GM12878 (cell line): ENCODE measurements at regions not wholly inside any gene's neighbourhood (a gene's known extent, or its start where the extent isn't known, plus 50 kb on each side); places are given as distances from the start of the nearest gene placed in this dataset.

Source experiments
- ATAC-seq: fragments of 200-7000 bp; cut with Tn5 transposase; 3 replicates; pipeline ENCODE4 v1.9.1; 2020; ENCODE audit warnings: mild to moderate bottlenecking, moderate library complexity
- BruUV-seq: library from RNA; stranded (reverse); fragments of 400-500 nt; replicated peaks from 2 replicates; lab custom pipeline; 2021; lab: Mats Ljungman, UMichigan
- CTCF ChIA-PET: fragments of 300-600 bp; sonication (Branson Sonifier 250); formaldehyde crosslinking; extraction: SDS; loops from one replicate; lab custom pipeline; 2021; ENCODE audit warnings: inconsistent platforms; lab: Yijun Ruan, JAX
- POLR2A ChIA-PET: fragments of 350-600 bp; formaldehyde crosslinking; extraction: SDS; loops from one replicate; lab custom pipeline; 2021; ENCODE audit warnings: inconsistent platforms; lab: Charles Lee
- RAD21 ChIA-PET: fragments of 300-600 bp; sonication (Branson Sonifier 250); formaldehyde crosslinking; loops from one replicate; lab custom pipeline; 2023; ENCODE audit warnings: antibody characterized with exemption; ENCODE audit not compliant: unreplicated experiment; lab: Charles Lee
- SMC1A ChIA-PET: fragments of 300-600 bp; sonication (Branson Sonifier 250); formaldehyde crosslinking; loops from one replicate; lab custom pipeline; 2023; ENCODE audit not compliant: unreplicated experiment, uncharacterized antibody; lab: Charles Lee
- DNase-seq: peaks from one replicate; pipeline ENCODE4 v3.0.0-alpha.2; 2011; ENCODE audit warnings: low read depth, low spot score
- FAIRE-seq: peaks from 3 replicates; lab custom pipeline; 2011; peaks lifted over from hg19 to GRCh38; lab: Jason Lieb, UNC
- H2AFZ ChIP-seq: 2 replicates; pipeline ENCODE4 v1.6.0; 2011; ENCODE audit warnings: low read depth, low read length, control low read depth; ENCODE audit not compliant: control insufficient read depth
- H3K27ac ChIP-seq: 2 replicates; pipeline ENCODE4 v1.5.1; 2011; ENCODE audit warnings: control low read depth; ENCODE audit not compliant: control insufficient read depth, insufficient read depth
- H3K27me3 ChIP-seq, 2 experiments: replicated peaks in 1 of 2; 2 replicates each; pipeline versions ENCODE4 v1.6.0 to v1.6.1; 2011; ENCODE audit warnings: low read length in 1 of 2; ENCODE audit not compliant: control insufficient read depth in 2 of 2, insufficient read depth in 2 of 2
- H3K36me3 ChIP-seq, 2 experiments: 2 replicates each; pipeline ENCODE4 v1.5.1; 2011; ENCODE audit warnings: low read length in 1 of 2; ENCODE audit not compliant: control insufficient read depth in 2 of 2, insufficient read depth in 2 of 2
- H3K4me1 ChIP-seq: 2 replicates; pipeline ENCODE4 v1.6.1; 2011; ENCODE audit warnings: mild to moderate bottlenecking, low read length, moderate library complexity, mixed read lengths; ENCODE audit not compliant: control insufficient read depth, insufficient read depth
- H3K4me2 ChIP-seq: 2 replicates; pipeline ENCODE4 v1.6.0; 2011; ENCODE audit warnings: control low read depth; ENCODE audit not compliant: control insufficient read depth, insufficient read depth
- H3K4me3 ChIP-seq: fragments of 200-600 bp; sonication (generic); 2 replicates; pipeline ENCODE4 v1.5.1; 2016
- H3K79me2 ChIP-seq: 2 replicates; pipeline ENCODE4 v1.6.0; 2011; ENCODE audit warnings: low read length; ENCODE audit not compliant: control insufficient read depth, insufficient read depth
- H3K9ac ChIP-seq: 2 replicates; pipeline ENCODE4 v1.8.0; 2011; ENCODE audit warnings: low read length, control low read depth, mixed read lengths; ENCODE audit not compliant: control insufficient read depth, insufficient read depth
- H3K9me3 ChIP-seq: replicated peaks from 3 replicates; pipeline ENCODE4 v1.5.1; 2011; ENCODE audit warnings: mild to moderate bottlenecking, low read length; ENCODE audit not compliant: control insufficient read depth, insufficient read depth
- H4K20me1 ChIP-seq: 2 replicates; pipeline ENCODE4 v1.6.0; 2011; ENCODE audit not compliant: control insufficient read depth, insufficient read depth
- BHLHE40 ChIP-seq, 2 experiments: fragments of 450-650 bp in 1 of 2; IDR thresholded peaks; 2 replicates each; pipeline ENCODE4 v1.6.1; 2011 to 2017; ENCODE audit warnings: low read depth in 2 of 2, borderline replicate concordance in 1 of 2, improper control_type of control experiment in 1 of 2, low read length in 1 of 2, mild to moderate bottlenecking in 1 of 2
- BMI1 ChIP-seq: fragments of 450-650 bp; IDR thresholded peaks from 2 replicates; pipeline ENCODE4 v1.6.1; 2016; ENCODE audit warnings: mild to moderate bottlenecking, moderate library complexity, borderline replicate concordance
- CREM ChIP-seq: IDR thresholded peaks from 2 replicates; pipeline ENCODE4 v1.6.1; 2014; ENCODE audit warnings: antibody characterized with exemption, low read depth
- EGR1 ChIP-seq, 2 experiments: IDR thresholded peaks; 1 replicate in 1 of 2; 2 replicates in 1 of 2; pipeline ENCODE4 v1.6.1; 2011 to 2012; ENCODE audit warnings: low read depth in 2 of 2, low read length in 2 of 2, borderline replicate concordance in 1 of 2, mild to moderate bottlenecking in 1 of 2, moderate library complexity in 1 of 2
- ETV6 ChIP-seq, 2 experiments: fragments of 450-650 bp in 1 of 2; IDR thresholded peaks in 1 of 2; conservative IDR thresholded peaks in 1 of 2; 2 replicates each; pipeline ENCODE4 v1.6.1; 2014; ENCODE audit warnings: antibody characterized with exemption in 1 of 2, borderline replicate concordance in 1 of 2, low read depth in 1 of 2, mild to moderate bottlenecking in 1 of 2, moderate library complexity in 1 of 2
- MEF2A ChIP-seq: IDR thresholded peaks from 2 replicates; pipeline ENCODE4 v1.6.1; 2011; ENCODE audit warnings: low read depth, mild to moderate bottlenecking, low read length, moderate library complexity; ENCODE audit not compliant: insufficient read depth
- MTA3 ChIP-seq: IDR thresholded peaks from 2 replicates; pipeline ENCODE4 v1.6.1; 2012; ENCODE audit warnings: low read length, inconsistent platforms, borderline replicate concordance
- NFYA ChIP-seq: IDR thresholded peaks from 2 replicates; pipeline ENCODE4 v1.6.1; 2011; ENCODE audit warnings: low read depth, mild to moderate bottlenecking, low read length, improper control_type of control experiment, borderline replicate concordance
- NFYB ChIP-seq: IDR thresholded peaks from 2 replicates; pipeline ENCODE4 v1.6.1; 2011; ENCODE audit warnings: low read depth, mild to moderate bottlenecking, low read length, improper control_type of control experiment, moderate library complexity; ENCODE audit not compliant: insufficient read depth
- PAX5 ChIP-seq: IDR thresholded peaks from 2 replicates; pipeline ENCODE4 v1.6.1; 2011; ENCODE audit warnings: low read depth, low read length, borderline replicate concordance
- POLR2AphosphoS5 ChIP-seq: IDR thresholded peaks from 2 replicates; pipeline ENCODE4 v1.6.1; 2011; ENCODE audit warnings: mild to moderate bottlenecking, low read length, inconsistent platforms
- POU2F2 ChIP-seq: IDR thresholded peaks from 3 replicates; pipeline ENCODE4 v1.6.1; 2011; ENCODE audit warnings: low read depth, mild to moderate bottlenecking, low read length, borderline replicate concordance
- RCOR1 ChIP-seq: conservative IDR thresholded peaks from 2 replicates; pipeline ENCODE4 v1.6.1; 2012; ENCODE audit warnings: low read depth, low read length, improper control_type of control experiment
- RELA ChIP-seq: fragments of 450-650 bp; IDR thresholded peaks from 2 replicates; pipeline ENCODE4 v1.8.0; 2014; ENCODE audit warnings: borderline replicate concordance; ENCODE audit not compliant: partially characterized antibody
- SMC3 ChIP-seq: IDR thresholded peaks from 2 replicates; pipeline ENCODE4 v1.6.1; 2011; ENCODE audit warnings: low read length, improper control_type of control experiment, borderline replicate concordance
- WRNIP1 ChIP-seq: IDR thresholded peaks from 2 replicates; pipeline ENCODE4 v1.6.1; 2011; ENCODE audit warnings: low read depth, low read length, improper control_type of control experiment, borderline replicate concordance
- in situ Hi-C: fragments of 300-500 bp; cut with MboI; formaldehyde crosslinking; loops from 9 replicates; pipeline ENCODE4 v1.14.3; 2018; ENCODE audit warnings: mixed read lengths
- intact Hi-C: fragments of 100-400 bp; cut with micrococcal nuclease; formaldehyde crosslinking; loops from one replicate; pipeline ENCODE4 v1.14.2; 2022; ENCODE audit not compliant: unreplicated experiment
- TF ChIP-seq, protein P1 (sequence below): IDR thresholded peaks from 2 replicates; pipeline ENCODE4 v1.6.1; 2011; ENCODE audit warnings: borderline replicate concordance, low read depth, mild to moderate bottlenecking, moderate library complexity, low read length; ENCODE audit not compliant: insufficient read depth, poor library complexity, severe bottlenecking
- TF ChIP-seq, protein P2 (sequence below): IDR thresholded peaks from 2 replicates; pipeline ENCODE4 v1.6.1; 2012; ENCODE audit warnings: low read depth, low read length, improper control_type of control experiment
- TF ChIP-seq, protein P3 (sequence below): fragments of 450-650 bp; IDR thresholded peaks from 2 replicates; pipeline ENCODE4 v1.6.1; 2017; ENCODE audit warnings: mild to moderate bottlenecking
- TF ChIP-seq, protein P4 (sequence below): fragments of 450-650 bp; IDR thresholded peaks from 2 replicates; pipeline ENCODE4 v1.6.1; 2017; ENCODE audit warnings: borderline replicate concordance

DNA sequence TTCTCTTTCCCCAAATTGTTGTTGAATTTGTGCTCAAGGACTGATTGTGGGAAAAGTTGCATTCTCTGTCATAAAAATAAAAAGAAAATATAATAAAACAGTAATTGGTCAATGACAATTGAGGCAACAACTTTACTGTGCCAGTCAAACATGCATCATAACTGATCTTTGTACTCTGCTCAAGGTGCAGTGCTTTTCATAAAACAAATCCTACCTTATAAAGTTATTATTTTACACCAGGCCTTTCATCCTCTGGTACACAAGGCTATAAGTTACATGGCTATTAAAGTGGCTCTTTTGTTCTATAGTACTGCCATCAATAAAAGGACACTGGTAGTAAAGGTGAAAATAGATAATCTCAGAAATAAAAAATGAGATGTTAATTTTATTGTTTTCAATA, 761.9 kb downstream of the SATB2 start:
- SMC1A ChIA-PET = interaction anchor here (2.0 to 5.0 kb wide), 4 partner anchors 11 to 79 kb away, joined by 6 to 69 read pairs (median 36); no protein-coding TSS in a partner anchor
- no peak for DNase-seq
- intact Hi-C loops = no loop called here
- TF ChIP-seq CREM (no peak), NFYA (no peak), EGR1 (IDR thresholded peaks at IDR 0.05; ENCODE audit: borderline replicate concordance in 1 of 2, low read depth in 2 of 2, low read length in 2 of 2) (no peak), PAX5 (no peak), NFYB (no peak), BMI1 (no peak), MTA3 (no peak), POLR2AphosphoS5 (no peak), SMC3 (no peak), BHLHE40 (IDR thresholded peaks at IDR 0.05; ENCODE audit: borderline replicate concordance in 1 of 2, low read depth in 2 of 2, low read length in 1 of 2) (no peak), MEF2A (no peak), POU2F2 (no peak), RELA (no peak), RCOR1 (no peak), WRNIP1 (no peak), ETV6 (conservative IDR thresholded peaks at IDR 0.05 in 1 of 2, IDR thresholded peaks at IDR 0.05 in 1 of 2; ENCODE audit: borderline replicate concordance in 1 of 2, low read depth in 1 of 2) (no peak)
- TF ChIP-seq, protein P1, sequence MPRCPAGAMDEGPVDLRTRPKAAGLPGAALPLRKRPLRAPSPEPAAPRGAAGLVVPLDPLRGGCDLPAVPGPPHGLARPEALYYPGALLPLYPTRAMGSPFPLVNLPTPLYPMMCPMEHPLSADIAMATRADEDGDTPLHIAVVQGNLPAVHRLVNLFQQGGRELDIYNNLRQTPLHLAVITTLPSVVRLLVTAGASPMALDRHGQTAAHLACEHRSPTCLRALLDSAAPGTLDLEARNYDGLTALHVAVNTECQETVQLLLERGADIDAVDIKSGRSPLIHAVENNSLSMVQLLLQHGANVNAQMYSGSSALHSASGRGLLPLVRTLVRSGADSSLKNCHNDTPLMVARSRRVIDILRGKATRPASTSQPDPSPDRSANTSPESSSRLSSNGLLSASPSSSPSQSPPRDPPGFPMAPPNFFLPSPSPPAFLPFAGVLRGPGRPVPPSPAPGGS = no peak
- TF ChIP-seq, protein P2, sequence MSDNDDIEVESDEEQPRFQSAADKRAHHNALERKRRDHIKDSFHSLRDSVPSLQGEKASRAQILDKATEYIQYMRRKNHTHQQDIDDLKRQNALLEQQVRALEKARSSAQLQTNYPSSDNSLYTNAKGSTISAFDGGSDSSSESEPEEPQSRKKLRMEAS = no peak
- TF ChIP-seq, protein P3, sequence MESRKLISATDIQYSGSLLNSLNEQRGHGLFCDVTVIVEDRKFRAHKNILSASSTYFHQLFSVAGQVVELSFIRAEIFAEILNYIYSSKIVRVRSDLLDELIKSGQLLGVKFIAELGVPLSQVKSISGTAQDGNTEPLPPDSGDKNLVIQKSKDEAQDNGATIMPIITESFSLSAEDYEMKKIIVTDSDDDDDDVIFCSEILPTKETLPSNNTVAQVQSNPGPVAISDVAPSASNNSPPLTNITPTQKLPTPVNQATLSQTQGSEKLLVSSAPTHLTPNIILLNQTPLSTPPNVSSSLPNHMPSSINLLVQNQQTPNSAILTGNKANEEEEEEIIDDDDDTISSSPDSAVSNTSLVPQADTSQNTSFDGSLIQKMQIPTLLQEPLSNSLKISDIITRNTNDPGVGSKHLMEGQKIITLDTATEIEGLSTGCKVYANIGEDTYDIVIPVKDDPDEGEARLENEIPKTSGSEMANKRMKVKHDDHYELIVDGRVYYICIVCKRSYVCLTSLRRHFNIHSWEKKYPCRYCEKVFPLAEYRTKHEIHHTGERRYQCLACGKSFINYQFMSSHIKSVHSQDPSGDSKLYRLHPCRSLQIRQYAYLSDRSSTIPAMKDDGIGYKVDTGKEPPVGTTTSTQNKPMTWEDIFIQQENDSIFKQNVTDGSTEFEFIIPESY = no peak
- TF ChIP-seq, protein P4, sequence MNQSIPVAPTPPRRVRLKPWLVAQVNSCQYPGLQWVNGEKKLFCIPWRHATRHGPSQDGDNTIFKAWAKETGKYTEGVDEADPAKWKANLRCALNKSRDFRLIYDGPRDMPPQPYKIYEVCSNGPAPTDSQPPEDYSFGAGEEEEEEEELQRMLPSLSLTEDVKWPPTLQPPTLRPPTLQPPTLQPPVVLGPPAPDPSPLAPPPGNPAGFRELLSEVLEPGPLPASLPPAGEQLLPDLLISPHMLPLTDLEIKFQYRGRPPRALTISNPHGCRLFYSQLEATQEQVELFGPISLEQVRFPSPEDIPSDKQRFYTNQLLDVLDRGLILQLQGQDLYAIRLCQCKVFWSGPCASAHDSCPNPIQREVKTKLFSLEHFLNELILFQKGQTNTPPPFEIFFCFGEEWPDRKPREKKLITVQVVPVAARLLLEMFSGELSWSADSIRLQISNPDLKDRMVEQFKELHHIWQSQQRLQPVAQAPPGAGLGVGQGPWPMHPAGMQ = no peak
- TF ChIP-seq, all 136 proteins: peak for 0
- Histone ChIP-seq H2AFZ (no peak overlapping the region), H3K27ac (no peak overlapping the region), H3K9ac (no peak overlapping the region), H3K79me2 (no peaks in the 10 kb centered on the region), H3K27me3 (no peaks in the 10 kb centered on the region), H3K4me1 (no peaks in the 10 kb centered on the region), H3K4me2 (no peak overlapping the region), H4K20me1 (no peaks in the 10 kb centered on the region), H3K4me3 (no peak overlapping the region), H3K9me3 (no peaks in the 10 kb centered on the region), H3K36me3 (no peaks in the 10 kb centered on the region)
- BruUV-seq = no TSS peak
- in situ Hi-C loops = no loop called here
- POLR2A ChIA-PET = interaction anchor here (1.0 to 2.1 kb wide), 2 partner anchors 10 to 37 kb away, joined by 3 to 6 read pairs; no protein-coding TSS in a partner anchor
- FAIRE-seq (no peak), ATAC-seq (no peak)
- RAD21 ChIA-PET = interaction anchor here (1.6 to 4.8 kb wide), 3 partner anchors 39 to 79 kb away, joined by 4 to 51 read pairs (median 16); no protein-coding TSS in a partner anchor
- CTCF ChIA-PET = interaction anchor here (5.0 kb wide), 1 partner anchor 38 kb away, joined by 47 read pairs; no protein-coding TSS in a partner anchor
